CD4-positive, alpha-beta memory T cell (primary cell): ENCODE measurements at regions not wholly inside any gene's neighbourhood (a gene's known extent, or its start where the extent isn't known, plus 50 kb on each side); places are given as distances from the start of the nearest gene placed in this dataset.

ENCODE experiments used
- CTCF ChIA-PET: fragments of 350-600 bp; sonication (Branson Sonifier 250); formaldehyde crosslinking; loops from one replicate; lab custom pipeline; 2021; ENCODE audit warnings: inconsistent platforms; ENCODE audit not compliant: partially characterized antibody; lab: Charles Lee
- POLR2A ChIA-PET: fragments of 350-600 bp; sonication (Branson Sonifier 250); formaldehyde crosslinking; loops from one replicate; lab custom pipeline; 2021; ENCODE audit not compliant: partially characterized antibody; lab: Charles Lee
- DNase-seq, 5 donors: peaks; one replicate each; pipeline versions ENCODE4 v3.0.0 to v3.0.0-alpha.2; 2020 to 2022; ENCODE audit warnings: mixed read lengths in 1 of 5
- H3K27ac ChIP-seq: one replicate; pipeline ENCODE4 v1.7.0; 2013; ENCODE audit warnings: low read depth, low read length
- H3K27me3 ChIP-seq: 2 replicates; pipeline ENCODE4 v1.7.0; 2013; ENCODE audit warnings: mild to moderate bottlenecking, low read length, moderate library complexity; ENCODE audit not compliant: insufficient read depth
- H3K36me3 ChIP-seq: 2 replicates; pipeline ENCODE4 v1.7.0; 2013; ENCODE audit warnings: mild to moderate bottlenecking, low read length, moderate library complexity; ENCODE audit not compliant: insufficient read depth
- H3K4me1 ChIP-seq: 2 replicates; pipeline ENCODE4 v1.7.0; 2013; ENCODE audit warnings: mild to moderate bottlenecking, low read length, moderate library complexity; ENCODE audit not compliant: insufficient read depth
- H3K4me3 ChIP-seq, 2 donors: one replicate each; pipeline ENCODE4 v1.7.0; 2013; ENCODE audit warnings: low read length in 2 of 2, mild to moderate bottlenecking in 1 of 2
- H3K9me3 ChIP-seq, 2 donors: one replicate each; pipeline ENCODE4 v1.7.0; 2013; ENCODE audit warnings: low read length in 2 of 2, control low read depth in 1 of 2; ENCODE audit not compliant: control insufficient read depth in 1 of 2
- H3K27ac Mint-ChIP-seq, 7 donors: one replicate each; pipeline ENCODE4 v1.8.0; 2020 to 2021; ENCODE audit warnings: mixed read lengths in 7 of 7, mild to moderate bottlenecking in 6 of 7, inconsistent platforms in 3 of 7, moderate library complexity in 3 of 7
- H3K27me3 Mint-ChIP-seq, 2 donors: one replicate each; pipeline ENCODE4 v1.8.0; 2020 to 2021; ENCODE audit warnings: mixed read lengths in 2 of 2
- H3K36me3 Mint-ChIP-seq, 2 donors: one replicate each; pipeline ENCODE4 v1.8.0; 2020 to 2021; ENCODE audit warnings: mixed read lengths in 2 of 2, inconsistent platforms in 1 of 2, mild to moderate bottlenecking in 1 of 2
- H3K4me1 Mint-ChIP-seq, 4 donors: one replicate each; pipeline ENCODE4 v1.8.0; 2020 to 2021; ENCODE audit warnings: mixed read lengths in 4 of 4, mild to moderate bottlenecking in 1 of 4
- H3K4me3 Mint-ChIP-seq, 8 donors: one replicate each; pipeline ENCODE4 v1.8.0; 2020 to 2021; ENCODE audit warnings: mixed read lengths in 8 of 8, mild to moderate bottlenecking in 7 of 8, moderate library complexity in 6 of 8, inconsistent platforms in 3 of 8
- H3K9me3 Mint-ChIP-seq, 8 donors: one replicate each; pipeline ENCODE4 v1.8.0; 2020 to 2021; ENCODE audit warnings: mixed read lengths in 8 of 8, mild to moderate bottlenecking in 5 of 8, inconsistent platforms in 3 of 8, moderate library complexity in 1 of 8
- intact Hi-C: fragments of 100-400 bp; cut with micrococcal nuclease; formaldehyde crosslinking; loops from one replicate; pipeline ENCODE4 v1.15.1; 2023

DNA sequence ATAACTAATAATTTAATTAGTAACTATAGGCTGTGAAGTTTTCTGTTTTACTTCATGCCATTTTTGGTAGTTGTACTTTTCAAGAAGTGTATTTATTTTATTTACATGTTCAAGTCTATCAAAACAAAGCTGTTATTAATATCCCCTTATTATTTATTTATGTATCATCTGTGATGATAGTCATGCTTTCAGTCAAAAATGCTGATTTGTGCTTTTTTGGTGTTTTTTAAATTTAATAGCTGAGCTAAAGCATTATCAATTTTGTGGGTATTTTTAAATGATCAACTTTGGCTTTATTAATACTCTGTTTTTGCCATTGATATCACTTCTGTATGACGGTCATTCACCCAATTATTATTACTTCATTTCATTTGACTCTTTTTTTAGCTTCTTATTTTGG lies 1229.2 kb upstream of the CADM2 start:
- Mint-ChIP-seq H3K27me3 (no peaks in the 10 kb centered on the region), H3K4me3 (no peak overlapping the region), H3K4me1 (no peaks in the 10 kb centered on the region), H3K27ac (no peak overlapping the region), H3K9me3 (peaks cover 3 to 38% (median 18%) of the 10 kb centered on the region in 8 donors), H3K36me3 (no peaks in the 10 kb centered on the region)
- no peak overlapping the region for H3K4me3 ChIP-seq
- H3K27ac ChIP-seq: no peak overlapping the region
- no peaks in the 10 kb centered on the region for H3K4me1 ChIP-seq
- ChIA-PET POLR2A (no interaction called here), CTCF (no interaction called here)
- H3K36me3 ChIP-seq: no peaks in the 10 kb centered on the region
- H3K27me3 ChIP-seq: no peaks in the 10 kb centered on the region
- no peaks in the 10 kb centered on the region for H3K9me3 ChIP-seq
- no peak for DNase-seq
- intact Hi-C loops: no loop called here

DNA sequence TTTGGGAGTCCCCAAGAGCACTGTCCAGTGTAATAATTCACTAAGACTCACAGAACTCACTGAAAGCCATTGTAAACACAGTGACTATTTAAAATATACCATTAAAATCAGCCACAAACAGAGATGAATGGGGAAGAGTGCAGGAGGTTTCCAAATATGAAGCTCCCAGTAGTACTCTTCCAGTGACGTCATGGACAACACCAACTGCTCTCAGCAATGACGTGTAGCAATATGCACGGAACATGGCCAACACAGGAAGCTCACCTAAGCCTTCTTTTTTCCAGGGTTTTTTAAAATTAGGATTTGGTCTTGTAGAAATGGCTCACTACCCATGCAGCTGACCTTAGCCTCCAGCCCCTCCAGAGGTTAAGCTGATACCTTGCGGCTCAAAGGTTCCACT lies 1224.1 kb upstream of the CADM2 start:
- Histone ChIP-seq H3K9me3 (no peaks in the 10 kb centered on the region), H3K36me3 (no peaks in the 10 kb centered on the region), H3K4me3 (no peak overlapping the region), H3K27me3 (no peaks in the 10 kb centered on the region), H3K4me1 (no peaks in the 10 kb centered on the region), H3K27ac (no peak overlapping the region)
- no peaks in the 10 kb centered on the region for H3K4me1 Mint-ChIP-seq
- intact Hi-C loops: no loop called here
- H3K27ac Mint-ChIP-seq: peak overlapping the region in 1 of 7 donors; percentile 42
- POLR2A ChIA-PET: no interaction called here
- CTCF ChIA-PET: no interaction called here
- H3K36me3 Mint-ChIP-seq: no peaks in the 10 kb centered on the region
- H3K9me3 Mint-ChIP-seq: peaks cover 0 to 9% (median 3%) of the 10 kb centered on the region in 8 donors
- H3K27me3 Mint-ChIP-seq: no peaks in the 10 kb centered on the region
- H3K4me3 Mint-ChIP-seq: no peak overlapping the region
- DNase-seq: no peak

DNA sequence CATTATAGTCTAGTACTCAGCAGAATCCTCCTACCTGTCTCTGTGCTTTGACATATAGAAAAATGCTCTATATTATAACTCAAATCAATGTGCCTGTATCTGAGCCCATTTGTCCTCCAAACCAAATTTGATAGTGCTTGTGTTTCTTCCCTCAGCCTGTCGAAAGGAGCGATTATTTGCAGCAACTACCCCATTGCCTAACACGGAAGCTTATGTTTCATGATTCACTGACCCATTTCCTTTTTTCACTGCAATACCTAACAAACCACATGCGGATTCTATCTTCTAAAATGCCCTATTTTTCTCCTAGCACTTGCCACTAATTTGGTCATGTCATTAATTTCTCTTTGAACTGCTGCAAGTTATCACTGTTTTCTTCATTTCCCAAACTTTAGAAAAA lies 1220.6 kb upstream of the CADM2 start:
- Histone ChIP-seq H3K4me1 (no peaks in the 10 kb centered on the region), H3K27ac (no peak overlapping the region), H3K4me3 (no peak overlapping the region), H3K27me3 (no peaks in the 10 kb centered on the region), H3K36me3 (no peaks in the 10 kb centered on the region), H3K9me3 (no peaks in the 10 kb centered on the region)
- ChIA-PET CTCF (no interaction called here), POLR2A (no interaction called here)
- no peaks in the 10 kb centered on the region for H3K36me3 Mint-ChIP-seq
- H3K4me3 Mint-ChIP-seq: no peak overlapping the region
- intact Hi-C loops: no loop called here
- no peak for DNase-seq
- no peak overlapping the region for H3K27ac Mint-ChIP-seq
- no peaks in the 10 kb centered on the region for H3K4me1 Mint-ChIP-seq
- peaks cover 0 to 9% (median 5%) of the 10 kb centered on the region in 8 donors for H3K9me3 Mint-ChIP-seq
- no peaks in the 10 kb centered on the region for H3K27me3 Mint-ChIP-seq

DNA sequence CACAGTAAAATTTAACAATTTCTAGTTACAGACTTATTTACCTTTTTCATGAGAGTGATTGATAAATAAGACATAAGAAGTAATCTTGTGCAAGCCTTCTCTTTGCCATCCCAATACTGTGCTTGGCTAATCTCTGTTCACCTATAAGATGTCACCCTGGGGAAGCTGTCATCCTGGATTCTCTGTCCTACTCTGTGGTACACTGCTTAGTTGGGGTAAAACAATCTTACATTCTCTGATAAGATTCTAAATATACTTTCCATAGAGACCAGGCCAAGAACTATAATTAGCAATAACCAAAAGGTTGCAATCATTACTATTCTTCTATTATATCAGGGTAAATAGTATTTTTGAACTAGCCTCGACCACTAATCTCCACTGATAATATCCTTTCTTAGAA lies 1218.3 kb upstream of the CADM2 start:
- Histone ChIP-seq H3K9me3 (no peaks in the 10 kb centered on the region), H3K4me1 (no peaks in the 10 kb centered on the region), H3K27me3 (no peaks in the 10 kb centered on the region), H3K27ac (no peak overlapping the region), H3K4me3 (no peak overlapping the region), H3K36me3 (no peaks in the 10 kb centered on the region)
- intact Hi-C loops: no loop called here
- no peak overlapping the region for H3K27ac Mint-ChIP-seq
- ChIA-PET CTCF (no interaction called here), POLR2A (no interaction called here)
- no peak for DNase-seq
- no peaks in the 10 kb centered on the region for H3K36me3 Mint-ChIP-seq
- H3K4me1 Mint-ChIP-seq: no peaks in the 10 kb centered on the region
- no peak overlapping the region for H3K4me3 Mint-ChIP-seq
- H3K9me3 Mint-ChIP-seq: peaks cover 0 to 9% (median 6%) of the 10 kb centered on the region in 8 donors
- H3K27me3 Mint-ChIP-seq: no peaks in the 10 kb centered on the region

DNA sequence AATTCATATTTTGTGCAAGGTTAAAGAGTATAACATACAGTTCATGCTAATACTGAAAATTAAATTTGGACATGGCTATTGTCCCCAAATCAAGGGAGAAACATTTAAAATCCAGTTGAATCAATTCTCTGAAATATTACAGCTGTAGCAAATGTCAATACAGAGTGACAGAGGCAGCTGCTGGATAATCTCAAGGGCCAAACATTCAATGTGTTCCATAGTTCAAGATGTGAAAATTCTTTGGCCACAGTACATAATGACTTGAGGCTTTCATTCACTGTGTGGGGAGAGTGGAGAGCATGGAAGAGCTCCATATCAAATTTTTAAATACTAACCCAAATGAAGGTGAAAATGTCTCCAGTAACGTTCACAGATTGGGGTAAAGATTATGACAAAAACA lies 1192.8 kb upstream of the CADM2 start:
- intact Hi-C loops: no loop called here
- POLR2A ChIA-PET: no interaction called here

DNA sequence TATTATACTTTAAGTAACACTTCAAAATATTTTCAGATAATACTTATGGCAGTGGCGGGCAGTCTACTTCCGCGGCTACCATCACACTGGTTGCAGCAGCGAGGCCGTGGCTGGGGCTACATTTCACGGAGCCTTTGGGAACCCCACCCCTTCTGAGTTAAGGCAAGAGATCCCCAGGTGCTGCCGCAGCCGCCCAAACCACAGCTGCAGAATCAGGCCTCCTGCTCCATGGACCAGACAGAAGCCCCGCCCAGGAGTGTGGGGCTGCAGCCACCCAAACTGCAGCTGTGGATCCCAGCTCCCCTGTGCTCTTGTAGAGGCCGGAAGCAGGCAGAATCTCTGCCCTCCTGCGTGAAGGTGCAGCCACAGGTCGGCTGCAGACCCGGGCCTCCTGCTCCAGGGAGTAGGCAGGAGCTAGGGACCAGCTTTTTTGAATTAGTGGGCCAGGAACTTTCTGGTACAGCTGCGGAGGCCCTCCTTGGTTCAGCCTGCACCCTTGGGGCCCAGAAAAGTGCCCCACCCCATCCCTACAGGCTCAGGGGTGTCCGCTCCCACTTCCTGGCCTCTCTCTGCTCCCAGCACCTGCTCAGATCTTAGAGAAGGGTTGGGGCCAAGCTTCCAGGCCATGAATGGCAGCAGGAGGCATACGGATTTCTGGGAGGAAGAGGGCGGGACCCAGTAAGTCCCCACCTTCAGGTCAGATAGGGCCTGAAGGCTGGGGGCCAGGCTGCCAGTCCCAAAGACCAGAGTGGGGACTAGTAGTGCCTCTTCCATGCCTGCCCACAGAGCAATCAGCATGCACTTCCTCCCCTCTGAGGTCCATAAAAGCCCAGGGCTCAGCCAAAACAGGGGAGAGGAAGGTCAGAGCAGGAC lies 1188.8 kb upstream of the CADM2 start:
- Histone ChIP-seq H3K9me3 (no peaks in the 10 kb centered on the region), H3K36me3 (no peaks in the 10 kb centered on the region), H3K27ac (no peak overlapping the region), H3K27me3 (no peaks in the 10 kb centered on the region), H3K4me1 (no peaks in the 10 kb centered on the region), H3K4me3 (no peak overlapping the region)
- H3K27ac Mint-ChIP-seq: no peak overlapping the region
- no peaks in the 10 kb centered on the region for H3K36me3 Mint-ChIP-seq
- ChIA-PET CTCF (no interaction called here), POLR2A (no interaction called here)
- intact Hi-C loops: no loop called here
- no peaks in the 10 kb centered on the region for H3K27me3 Mint-ChIP-seq
- H3K4me3 Mint-ChIP-seq: no peak overlapping the region
- no peaks in the 10 kb centered on the region for H3K4me1 Mint-ChIP-seq
- peaks cover 0 to 17% (median 4%) of the 10 kb centered on the region in 8 donors for H3K9me3 Mint-ChIP-seq
- DNase-seq: peak in 1 of 5 donors; percentile 34

More for the DNA sequence above, 1192.8 kb upstream of the CADM2 start:
- Histone ChIP-seq H3K4me3 (no peak overlapping the region), H3K9me3 (no peaks in the 10 kb centered on the region), H3K27me3 (no peaks in the 10 kb centered on the region), H3K4me1 (no peaks in the 10 kb centered on the region), H3K36me3 (no peaks in the 10 kb centered on the region), H3K27ac (no peak overlapping the region)
- CTCF ChIA-PET: no interaction called here
- no peak for DNase-seq
- H3K36me3 Mint-ChIP-seq: no peaks in the 10 kb centered on the region
- no peak overlapping the region for H3K27ac Mint-ChIP-seq
- peaks cover 0 to 15% (median 9%) of the 10 kb centered on the region in 8 donors for H3K9me3 Mint-ChIP-seq
- H3K27me3 Mint-ChIP-seq: no peaks in the 10 kb centered on the region
- H3K4me1 Mint-ChIP-seq: no peaks in the 10 kb centered on the region
- H3K4me3 Mint-ChIP-seq: no peak overlapping the region

DNA sequence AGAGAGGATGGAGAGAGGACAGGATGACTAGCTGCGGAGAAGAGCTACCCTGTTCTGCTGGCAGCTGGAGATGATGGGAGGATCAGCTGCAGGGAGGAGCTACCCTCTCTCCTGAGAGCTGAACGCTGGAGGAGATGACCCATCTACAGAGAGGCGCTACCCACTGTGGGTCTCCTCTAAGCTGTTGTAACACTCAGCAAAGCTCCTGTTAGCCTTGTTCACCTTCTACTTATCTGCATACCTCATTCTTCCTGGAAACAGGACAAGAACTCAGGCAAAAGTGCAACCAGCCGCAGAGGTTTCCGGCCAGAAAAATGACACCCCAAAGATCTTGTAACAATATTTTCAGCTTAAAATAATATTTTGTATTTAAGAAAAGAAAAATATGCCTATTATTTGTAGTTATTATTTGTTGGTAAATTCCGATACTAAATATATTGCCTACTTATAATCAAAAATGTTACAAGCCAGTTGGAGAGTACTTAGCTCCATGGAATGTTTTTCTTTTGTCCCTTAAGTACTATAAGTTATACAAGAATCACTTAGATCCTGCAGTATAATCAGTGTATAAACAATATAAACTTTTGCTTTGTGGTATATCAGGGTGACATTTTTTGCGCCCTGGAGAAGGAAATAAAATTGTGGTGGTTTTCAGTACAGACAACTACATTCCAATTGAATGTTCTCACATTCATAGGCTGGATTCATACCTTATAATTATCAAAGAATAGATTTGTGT lies 1188.0 kb upstream of the CADM2 start:
- Mint-ChIP-seq H3K36me3 (no peaks in the 10 kb centered on the region), H3K27ac (no peak overlapping the region), H3K4me3 (no peak overlapping the region), H3K9me3 (peaks cover 0 to 16% (median 4%) of the 10 kb centered on the region in 8 donors), H3K4me1 (no peaks in the 10 kb centered on the region), H3K27me3 (no peaks in the 10 kb centered on the region)
- no peaks in the 10 kb centered on the region for H3K9me3 ChIP-seq
- no peak overlapping the region for H3K27ac ChIP-seq
- no peaks in the 10 kb centered on the region for H3K4me1 ChIP-seq
- intact Hi-C loops: no loop called here
- no peak overlapping the region for H3K4me3 ChIP-seq
- no peaks in the 10 kb centered on the region for H3K36me3 ChIP-seq
- POLR2A ChIA-PET: no interaction called here
- DNase-seq: no peak
- CTCF ChIA-PET: no interaction called here
- H3K27me3 ChIP-seq: no peaks in the 10 kb centered on the region
